ENCODE measurements at regions not wholly inside any gene's neighbourhood (a gene's known extent, or its start where the extent isn't known, plus 50 kb on each side); places are given as distances from the start of the nearest gene placed in this dataset.

DNA sequence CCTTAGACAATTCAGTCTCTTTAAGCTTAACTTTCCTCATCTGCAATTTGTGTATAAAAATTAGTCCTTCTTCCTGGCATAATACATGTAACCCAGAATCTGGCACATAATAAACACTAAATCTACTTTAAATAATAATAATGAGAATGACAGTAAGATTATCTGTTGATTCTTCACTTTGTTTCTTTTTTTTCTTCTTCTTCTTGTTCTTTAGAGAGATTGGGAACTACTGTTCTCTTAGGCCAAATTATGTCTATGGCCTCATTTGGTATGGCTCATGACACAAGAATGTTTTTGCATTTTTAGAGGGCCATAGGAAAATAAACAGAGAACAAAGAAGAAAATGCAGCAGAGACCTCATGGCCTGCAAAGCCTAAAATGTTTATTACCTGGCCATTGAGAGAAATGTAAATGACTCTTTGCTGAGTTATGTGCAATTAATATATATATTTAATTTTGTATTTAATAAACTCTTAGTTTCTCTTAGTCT, 275.8 kb downstream of the SLC6A15 start:
- H3K4me3 Mint-ChIP-seq (ENCODE audit: unreplicated experiment), result no peak overlapping the region
- FAIRE-seq (no peak), DNase-seq (ENCODE audit: low read depth) (peak; percentile 64)
- no peaks in the 10 kb centered on the region for H3K36me3 ChIP-seq (ENCODE audit: insufficient read depth, low read length)
- H3K4me2 ChIP-seq (ENCODE audit: low read length), result no peak overlapping the region
- H3K4me1 Mint-ChIP-seq (ENCODE audit: low read depth, unreplicated experiment), result peaks cover 32% of the 10 kb centered on the region
- TF ChIP-seq, protein P1, sequence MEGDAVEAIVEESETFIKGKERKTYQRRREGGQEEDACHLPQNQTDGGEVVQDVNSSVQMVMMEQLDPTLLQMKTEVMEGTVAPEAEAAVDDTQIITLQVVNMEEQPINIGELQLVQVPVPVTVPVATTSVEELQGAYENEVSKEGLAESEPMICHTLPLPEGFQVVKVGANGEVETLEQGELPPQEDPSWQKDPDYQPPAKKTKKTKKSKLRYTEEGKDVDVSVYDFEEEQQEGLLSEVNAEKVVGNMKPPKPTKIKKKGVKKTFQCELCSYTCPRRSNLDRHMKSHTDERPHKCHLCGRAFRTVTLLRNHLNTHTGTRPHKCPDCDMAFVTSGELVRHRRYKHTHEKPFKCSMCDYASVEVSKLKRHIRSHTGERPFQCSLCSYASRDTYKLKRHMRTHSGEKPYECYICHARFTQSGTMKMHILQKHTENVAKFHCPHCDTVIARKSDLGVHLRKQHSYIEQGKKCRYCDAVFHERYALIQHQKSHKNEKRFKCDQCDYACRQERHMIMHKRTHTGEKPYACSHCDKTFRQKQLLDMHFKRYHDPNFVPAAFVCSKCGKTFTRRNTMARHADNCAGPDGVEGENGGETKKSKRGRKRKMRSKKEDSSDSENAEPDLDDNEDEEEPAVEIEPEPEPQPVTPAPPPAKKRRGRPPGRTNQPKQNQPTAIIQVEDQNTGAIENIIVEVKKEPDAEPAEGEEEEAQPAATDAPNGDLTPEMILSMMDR (IDR thresholded peaks at IDR 0.05; ENCODE audit: insufficient read depth, low read depth, low read length), result no peak
- no peak for TF ChIP-seq EZH2 (IDR thresholded peaks at IDR 0.05; ENCODE audit: insufficient read depth, low read length)
- no peak overlapping the region for H3K4me3 ChIP-seq (ENCODE audit: insufficient read depth, low read depth, low read length)
- H2AFZ ChIP-seq (ENCODE audit: low read depth, low read length), result no peak overlapping the region
- H3K9me3 Mint-ChIP-seq (ENCODE audit: unreplicated experiment), result no peaks in the 10 kb centered on the region
- H3K9ac ChIP-seq (ENCODE audit: low read length), result no peak overlapping the region
- peak overlapping the region; percentile 37 for H3K27ac ChIP-seq (ENCODE audit: low read depth, low read length)
- H3K4me1 ChIP-seq (ENCODE audit: insufficient read depth, low read length), result peaks cover 12% of the 10 kb centered on the region
- no peaks in the 10 kb centered on the region for H3K79me2 ChIP-seq (ENCODE audit: insufficient read depth, low read length)
- H3K36me3 Mint-ChIP-seq (ENCODE audit: low read depth, unreplicated experiment), result no peaks in the 10 kb centered on the region
- H3K9me3 ChIP-seq (ENCODE audit: insufficient read depth, low read depth, low read length), result no peaks in the 10 kb centered on the region
- H3K27me3 Mint-ChIP-seq (ENCODE audit: low read depth, unreplicated experiment), result no peaks in the 10 kb centered on the region
- H3K27me3 ChIP-seq (ENCODE audit: insufficient read depth, low read length), result no peaks in the 10 kb centered on the region
- no peaks in the 10 kb centered on the region for H4K20me1 ChIP-seq (ENCODE audit: insufficient read depth, low read length)
- H3K27ac Mint-ChIP-seq (ENCODE audit: unreplicated experiment), result peak overlapping the region; percentile 72

DNA sequence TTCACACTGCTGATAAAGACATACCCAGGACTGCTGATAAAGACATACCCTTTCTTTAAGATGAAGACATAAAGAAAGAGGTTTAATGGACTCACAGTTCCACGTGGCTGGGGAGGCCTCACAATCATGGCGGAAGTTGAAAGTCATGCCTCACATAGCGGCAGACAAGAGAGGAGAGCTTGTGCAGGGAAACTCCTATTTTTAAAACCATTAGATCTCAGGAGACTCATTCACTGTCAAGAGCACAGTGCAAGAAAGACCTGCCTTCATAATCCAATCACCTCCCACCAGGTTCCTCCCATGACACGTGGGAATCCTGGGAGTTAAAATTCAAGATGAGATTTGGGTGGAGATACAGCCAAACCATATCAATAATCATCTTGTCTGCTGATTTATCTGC, 278.1 kb downstream of the SLC6A15 start:
- FAIRE-seq (no peak), DNase-seq (ENCODE audit: low read depth) (no peak)
- H3K4me1 Mint-ChIP-seq (ENCODE audit: low read depth, unreplicated experiment), result peaks cover 30% of the 10 kb centered on the region
- Histone ChIP-seq H3K9me3 (ENCODE audit: insufficient read depth, low read depth, low read length) (no peaks in the 10 kb centered on the region), H3K79me2 (ENCODE audit: insufficient read depth, low read length) (no peaks in the 10 kb centered on the region), H2AFZ (ENCODE audit: low read depth, low read length) (no peak overlapping the region), H3K9ac (ENCODE audit: low read length) (no peak overlapping the region), H3K4me1 (ENCODE audit: insufficient read depth, low read length) (peaks cover 12% of the 10 kb centered on the region), H3K27ac (ENCODE audit: low read depth, low read length) (no peak overlapping the region), H3K36me3 (ENCODE audit: insufficient read depth, low read length) (no peaks in the 10 kb centered on the region), H3K4me2 (ENCODE audit: low read length) (no peak overlapping the region), H3K4me3 (ENCODE audit: insufficient read depth, low read depth, low read length) (no peak overlapping the region), H4K20me1 (ENCODE audit: insufficient read depth, low read length) (no peaks in the 10 kb centered on the region), H3K27me3 (ENCODE audit: insufficient read depth, low read length) (no peaks in the 10 kb centered on the region)
- H3K4me3 Mint-ChIP-seq (ENCODE audit: unreplicated experiment), result no peak overlapping the region
- no peaks in the 10 kb centered on the region for H3K9me3 Mint-ChIP-seq (ENCODE audit: unreplicated experiment)
- no peak for TF ChIP-seq EZH2 (IDR thresholded peaks at IDR 0.05; ENCODE audit: insufficient read depth, low read length)
- TF ChIP-seq, protein P1 (IDR thresholded peaks at IDR 0.05; ENCODE audit: insufficient read depth, low read depth, low read length), result no peak
- no peaks in the 10 kb centered on the region for H3K27me3 Mint-ChIP-seq (ENCODE audit: low read depth, unreplicated experiment)
- H3K36me3 Mint-ChIP-seq (ENCODE audit: low read depth, unreplicated experiment), result no peaks in the 10 kb centered on the region
- H3K27ac Mint-ChIP-seq (ENCODE audit: unreplicated experiment), result no peak overlapping the region

DNA sequence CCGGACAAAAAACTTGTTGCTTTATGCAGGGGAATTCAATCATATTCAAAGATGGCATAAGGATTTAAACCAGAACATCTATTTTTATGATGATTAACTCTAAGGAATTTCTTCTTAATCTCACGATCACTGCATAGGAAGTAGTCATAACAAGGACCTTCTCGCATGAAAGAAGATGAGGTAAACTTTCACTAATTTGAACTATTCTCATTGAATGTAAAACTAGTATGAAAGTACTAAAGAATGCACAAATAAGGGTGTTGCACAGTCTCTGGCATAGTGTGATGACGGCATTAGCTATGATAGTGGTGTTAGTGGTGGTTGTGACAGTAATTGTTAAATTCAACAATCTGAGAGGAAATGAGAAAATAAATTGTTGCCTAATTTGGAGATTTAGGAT, 280.0 kb downstream of the SLC6A15 start:
- DNase-seq (ENCODE audit: low read depth) (peak; percentile 78), FAIRE-seq (no peak)
- H3K27ac ChIP-seq (ENCODE audit: low read depth, low read length), result no peak overlapping the region
- H3K79me2 ChIP-seq (ENCODE audit: insufficient read depth, low read length), result no peaks in the 10 kb centered on the region
- no peak overlapping the region for H3K4me3 Mint-ChIP-seq (ENCODE audit: unreplicated experiment)
- H3K4me2 ChIP-seq (ENCODE audit: low read length), result no peak overlapping the region
- H3K9me3 Mint-ChIP-seq (ENCODE audit: unreplicated experiment), result no peaks in the 10 kb centered on the region
- no peak overlapping the region for H3K9ac ChIP-seq (ENCODE audit: low read length)
- TF ChIP-seq EZH2 (IDR thresholded peaks at IDR 0.05; ENCODE audit: insufficient read depth, low read length), result no peak
- TF ChIP-seq, protein P1 (IDR thresholded peaks at IDR 0.05; ENCODE audit: insufficient read depth, low read depth, low read length), result no peak
- peaks cover 3% of the 10 kb centered on the region for H3K4me1 ChIP-seq (ENCODE audit: insufficient read depth, low read length)
- H3K27me3 Mint-ChIP-seq (ENCODE audit: low read depth, unreplicated experiment), result no peaks in the 10 kb centered on the region
- H3K4me3 ChIP-seq (ENCODE audit: insufficient read depth, low read depth, low read length), result no peak overlapping the region
- H3K4me1 Mint-ChIP-seq (ENCODE audit: low read depth, unreplicated experiment), result peaks cover 14% of the 10 kb centered on the region
- H3K9me3 ChIP-seq (ENCODE audit: insufficient read depth, low read depth, low read length), result no peaks in the 10 kb centered on the region
- no peaks in the 10 kb centered on the region for H4K20me1 ChIP-seq (ENCODE audit: insufficient read depth, low read length)
- H3K27ac Mint-ChIP-seq (ENCODE audit: unreplicated experiment), result no peak overlapping the region
- peak overlapping the region; percentile 57 for H2AFZ ChIP-seq (ENCODE audit: low read depth, low read length)
- no peaks in the 10 kb centered on the region for H3K36me3 Mint-ChIP-seq (ENCODE audit: low read depth, unreplicated experiment)
- no peaks in the 10 kb centered on the region for H3K27me3 ChIP-seq (ENCODE audit: insufficient read depth, low read length)
- no peaks in the 10 kb centered on the region for H3K36me3 ChIP-seq (ENCODE audit: insufficient read depth, low read length)

All from astrocyte (in vitro differentiated cells and primary cell).